MCF 10A (cell line): ENCODE measurements at regions not wholly inside any gene's neighbourhood (a gene's known extent, or its start where the extent isn't known, plus 50 kb on each side); places are given as distances from the start of the nearest gene placed in this dataset.

Experiments
- BruUV-seq: library from RNA; stranded (reverse); fragments of 400-500 nt; replicated peaks from 2 replicates; lab custom pipeline; 2021; lab: Mats Ljungman, UMichigan
- CTCF ChIA-PET: fragments of 300-600 bp; sonication (Branson Sonifier 250); formaldehyde crosslinking; extraction: SDS; loops from one replicate; lab custom pipeline; 2021; ENCODE audit warnings: antibody characterized with exemption, inconsistent platforms; lab: Yijun Ruan, JAX
- POLR2A ChIA-PET: fragments of 300-600, 350-650 bp; sonication (Branson Sonifier 250); formaldehyde crosslinking; extraction: SDS; loops from one replicate; lab custom pipeline; 2020; ENCODE audit warnings: antibody characterized with exemption, inconsistent platforms; lab: Yijun Ruan, JAX
- DNase-seq: peaks from one replicate; pipeline ENCODE4 v3.0.0-alpha.2; 2018; ENCODE audit not compliant: unreplicated experiment
- H3K27ac Mint-ChIP-seq: one replicate; pipeline ENCODE4 v1.8.0; 2022; ENCODE audit warnings: mild to moderate bottlenecking, low read depth, mixed read lengths; ENCODE audit not compliant: unreplicated experiment
- H3K27me3 Mint-ChIP-seq: one replicate; pipeline ENCODE4 v1.8.0; 2022; ENCODE audit warnings: mixed read lengths; ENCODE audit not compliant: insufficient read depth, unreplicated experiment
- H3K36me3 Mint-ChIP-seq: one replicate; pipeline ENCODE4 v1.8.0; 2022; ENCODE audit warnings: mild to moderate bottlenecking, moderate library complexity, mixed read lengths; ENCODE audit not compliant: insufficient read depth, unreplicated experiment
- H3K4me1 Mint-ChIP-seq: one replicate; pipeline ENCODE4 v1.8.0; 2022; ENCODE audit warnings: mixed read lengths; ENCODE audit not compliant: insufficient read depth, unreplicated experiment
- H3K4me3 Mint-ChIP-seq: one replicate; pipeline ENCODE4 v1.8.0; 2022; ENCODE audit warnings: mild to moderate bottlenecking, moderate library complexity, mixed read lengths; ENCODE audit not compliant: unreplicated experiment
- H3K9me3 Mint-ChIP-seq: one replicate; pipeline ENCODE4 v1.8.0; 2022; ENCODE audit warnings: mixed read lengths; ENCODE audit not compliant: unreplicated experiment
- intact Hi-C: fragments of 100-400 bp; cut with micrococcal nuclease; formaldehyde crosslinking; loops from 2 replicates; pipeline ENCODE4 v1.14.1; 2022
- TF ChIP-seq, protein P1 (sequence below): fragments of 200-600 bp; IDR thresholded peaks from one replicate; pipeline ENCODE4 v1.8.0; 2022; ENCODE audit warnings: antibody characterized with exemption, mild to moderate bottlenecking; ENCODE audit not compliant: unreplicated experiment

DNA sequence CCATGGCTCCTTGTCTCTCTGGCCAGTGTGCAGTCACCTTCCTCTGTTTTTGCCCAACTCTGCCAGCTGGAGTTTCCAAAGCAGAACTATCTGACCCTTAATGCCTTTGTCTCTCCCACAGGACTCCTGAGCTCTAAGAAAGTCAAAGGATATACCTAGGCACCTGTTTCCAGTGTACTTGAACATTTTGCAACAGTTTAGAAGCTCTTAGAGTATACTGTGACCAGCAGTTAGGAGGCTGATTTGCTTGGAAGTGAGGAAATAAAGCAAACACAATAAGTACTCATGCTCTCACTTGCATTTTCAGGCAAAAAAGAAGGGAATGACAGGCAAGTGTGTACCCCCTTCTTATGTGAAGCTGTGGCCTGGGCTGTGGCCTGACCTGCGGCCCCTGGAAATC lies 204.3 kb upstream of the PLET1 start:
- Mint-ChIP-seq H3K27me3 (peaks cover 30% of the 10 kb centered on the region), H3K27ac (no peak overlapping the region), H3K4me3 (no peak overlapping the region), H3K4me1 (no peaks in the 10 kb centered on the region), H3K36me3 (no peaks in the 10 kb centered on the region), H3K9me3 (peaks cover 9% of the 10 kb centered on the region)
- intact Hi-C loops: no loop called here
- TF ChIP-seq, protein P1, sequence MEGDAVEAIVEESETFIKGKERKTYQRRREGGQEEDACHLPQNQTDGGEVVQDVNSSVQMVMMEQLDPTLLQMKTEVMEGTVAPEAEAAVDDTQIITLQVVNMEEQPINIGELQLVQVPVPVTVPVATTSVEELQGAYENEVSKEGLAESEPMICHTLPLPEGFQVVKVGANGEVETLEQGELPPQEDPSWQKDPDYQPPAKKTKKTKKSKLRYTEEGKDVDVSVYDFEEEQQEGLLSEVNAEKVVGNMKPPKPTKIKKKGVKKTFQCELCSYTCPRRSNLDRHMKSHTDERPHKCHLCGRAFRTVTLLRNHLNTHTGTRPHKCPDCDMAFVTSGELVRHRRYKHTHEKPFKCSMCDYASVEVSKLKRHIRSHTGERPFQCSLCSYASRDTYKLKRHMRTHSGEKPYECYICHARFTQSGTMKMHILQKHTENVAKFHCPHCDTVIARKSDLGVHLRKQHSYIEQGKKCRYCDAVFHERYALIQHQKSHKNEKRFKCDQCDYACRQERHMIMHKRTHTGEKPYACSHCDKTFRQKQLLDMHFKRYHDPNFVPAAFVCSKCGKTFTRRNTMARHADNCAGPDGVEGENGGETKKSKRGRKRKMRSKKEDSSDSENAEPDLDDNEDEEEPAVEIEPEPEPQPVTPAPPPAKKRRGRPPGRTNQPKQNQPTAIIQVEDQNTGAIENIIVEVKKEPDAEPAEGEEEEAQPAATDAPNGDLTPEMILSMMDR: no peak
- ChIA-PET CTCF (no interaction called here), POLR2A (interaction anchor here (0.6 kb wide), 1 partner anchor 1134 kb away, joined by 4 read pairs; no protein-coding TSS in a partner anchor)
- BruUV-seq: no TSS peak
- no peak for DNase-seq

DNA sequence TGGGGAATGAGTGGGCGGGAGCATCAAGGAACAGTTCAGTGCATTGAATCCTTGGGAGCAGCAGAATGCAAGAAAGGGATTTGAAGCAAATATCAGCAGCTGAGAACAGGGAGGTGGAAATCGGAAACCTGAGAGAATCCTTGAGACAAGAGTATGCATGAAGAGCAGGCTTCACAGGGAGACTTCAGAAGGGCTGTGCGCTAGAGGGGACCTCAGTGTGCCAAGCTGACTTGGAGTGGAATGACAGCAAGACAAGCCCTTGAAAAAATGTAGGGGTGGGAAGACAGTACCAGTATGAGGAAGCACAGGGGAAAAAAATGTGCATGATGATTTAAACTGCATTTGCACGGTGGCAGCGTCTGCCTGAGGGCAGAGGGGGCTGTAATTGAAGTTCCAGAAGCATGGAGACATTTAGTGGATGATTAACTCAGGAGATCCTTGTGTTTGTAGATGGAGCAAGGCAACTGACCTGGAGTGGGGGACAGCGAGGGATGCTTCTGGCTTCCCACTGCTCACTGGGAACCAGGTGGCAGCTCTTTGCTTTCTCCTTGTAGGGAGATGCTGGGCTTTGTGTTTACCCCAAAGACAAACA lies 204.9 kb upstream of the PLET1 start:
- Mint-ChIP-seq H3K27me3 (peaks cover 30% of the 10 kb centered on the region), H3K36me3 (no peaks in the 10 kb centered on the region), H3K27ac (no peak overlapping the region), H3K4me3 (no peak overlapping the region), H3K4me1 (peaks cover 3% of the 10 kb centered on the region), H3K9me3 (peaks cover 3% of the 10 kb centered on the region)
- DNase-seq: no peak
- BruUV-seq: no TSS peak
- TF ChIP-seq, protein P1: no peak
- CTCF ChIA-PET: no interaction called here
- POLR2A ChIA-PET: interaction anchor here (0.6 kb wide), 1 partner anchor 1133 kb away, joined by 4 read pairs; no protein-coding TSS in a partner anchor
- intact Hi-C loops: no loop called here

DNA sequence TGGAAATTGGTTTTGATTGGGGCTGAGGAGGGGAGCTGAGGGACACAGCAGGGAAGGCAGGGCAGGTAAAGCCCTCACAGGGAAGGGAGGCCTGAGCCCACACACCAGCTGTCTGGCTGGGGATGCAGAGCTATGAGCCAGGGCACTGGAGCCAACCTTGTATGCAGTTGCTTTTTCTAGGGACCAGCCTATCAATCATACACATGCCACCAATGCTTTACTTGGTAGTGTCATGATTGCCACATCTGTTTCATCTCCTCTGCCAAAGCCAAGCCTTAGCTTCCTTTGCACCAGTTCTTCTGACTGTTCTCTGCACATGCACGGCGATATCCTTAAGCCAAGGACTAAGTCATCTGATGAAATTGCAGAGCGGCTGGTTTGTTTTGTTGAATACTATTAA lies 207.1 kb upstream of the PLET1 start:
- CTCF ChIA-PET: no interaction called here
- peaks cover 30% of the 10 kb centered on the region for H3K27me3 Mint-ChIP-seq

DNA sequence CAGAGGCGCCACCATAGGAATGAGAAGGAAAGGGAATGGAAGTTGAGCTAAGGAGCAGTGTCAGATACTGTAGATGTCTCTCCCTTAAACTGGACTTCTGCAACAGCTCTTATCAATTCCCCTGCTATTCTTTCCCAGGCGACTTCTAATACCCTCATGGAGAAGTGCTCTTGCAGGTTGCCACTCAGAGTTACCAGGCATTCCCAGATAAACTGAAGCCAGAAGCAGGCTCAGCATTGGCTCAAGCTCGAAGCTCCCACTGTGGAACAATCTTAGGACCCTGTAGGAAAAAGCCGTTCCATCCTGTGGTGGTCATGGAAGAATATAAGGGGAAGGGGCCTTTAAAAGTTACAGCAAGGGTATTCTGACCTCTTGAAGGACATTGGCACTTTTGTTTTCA lies 208.7 kb upstream of the PLET1 start:
- Mint-ChIP-seq H3K27me3 (peaks cover 46% of the 10 kb centered on the region), H3K4me3 (no peak overlapping the region), H3K36me3 (no peaks in the 10 kb centered on the region), H3K9me3 (no peaks in the 10 kb centered on the region), H3K4me1 (peaks cover 5% of the 10 kb centered on the region), H3K27ac (no peak overlapping the region)
- CTCF ChIA-PET: no interaction called here
- TF ChIP-seq, protein P1: no peak
- no peak for DNase-seq
- POLR2A ChIA-PET: no interaction called here
- no TSS peak for BruUV-seq
- intact Hi-C loops: no loop called here

More for the DNA sequence above, 207.1 kb upstream of the PLET1 start:
- intact Hi-C loops: no loop called here
- no peaks in the 10 kb centered on the region for H3K9me3 Mint-ChIP-seq
- H3K4me3 Mint-ChIP-seq: no peak overlapping the region
- POLR2A ChIA-PET: interaction anchor here (0.9 kb wide), 1 partner anchor 9 kb away, joined by 3 read pairs; no protein-coding TSS in a partner anchor
- DNase-seq: no peak
- BruUV-seq: no TSS peak
- H3K27ac Mint-ChIP-seq: no peak overlapping the region
- peaks cover 5% of the 10 kb centered on the region for H3K4me1 Mint-ChIP-seq
- no peaks in the 10 kb centered on the region for H3K36me3 Mint-ChIP-seq
- TF ChIP-seq, protein P1: no peak
